PC-9 (cell line): ENCODE measurements at regions not wholly inside any gene's neighbourhood (a gene's known extent, or its start where the extent isn't known, plus 50 kb on each side); places are given as distances from the start of the nearest gene placed in this dataset.

Experiments used
- CTCF ChIP-seq: fragments of 200-600 bp; sonication (generic); conservative IDR thresholded peaks from 2 replicates; pipeline ENCODE4 v1.6.1; 2017; ENCODE audit warnings: mixed run types, antibody characterized with exemption, mild to moderate bottlenecking, moderate library complexity
- EZH2 ChIP-seq: fragments of 200-600 bp; sonication (generic); IDR thresholded peaks from 2 replicates; pipeline ENCODE4 v1.8.0; 2017; ENCODE audit warnings: antibody characterized with exemption, low read depth

DNA sequence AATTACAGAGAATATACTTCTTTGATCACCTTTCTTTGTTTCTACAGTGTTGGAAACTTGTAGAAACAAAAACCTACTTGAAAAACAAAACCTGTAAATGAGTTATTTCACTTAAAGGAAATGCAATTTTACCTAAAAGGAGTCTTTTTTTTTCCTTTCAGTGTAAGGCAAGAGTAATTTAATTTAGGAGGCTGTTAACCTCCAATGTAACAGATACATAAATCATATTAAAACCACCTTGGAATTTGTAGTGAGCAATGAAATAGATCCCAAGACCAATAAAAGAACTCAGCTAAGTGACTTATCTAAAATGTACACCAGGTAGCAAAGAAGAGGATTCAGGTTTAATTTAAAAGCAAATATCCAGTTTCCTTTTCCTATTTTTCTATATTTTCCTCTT, 524.8 kb downstream of the CSNK1G3 start:
- TF ChIP-seq CTCF (no peak), EZH2 (no peak)
